ENCODE measurements at regions not wholly inside any gene's neighbourhood (a gene's known extent, or its start where the extent isn't known, plus 50 kb on each side); places are given as distances from the start of the nearest gene placed in this dataset.

DNA sequence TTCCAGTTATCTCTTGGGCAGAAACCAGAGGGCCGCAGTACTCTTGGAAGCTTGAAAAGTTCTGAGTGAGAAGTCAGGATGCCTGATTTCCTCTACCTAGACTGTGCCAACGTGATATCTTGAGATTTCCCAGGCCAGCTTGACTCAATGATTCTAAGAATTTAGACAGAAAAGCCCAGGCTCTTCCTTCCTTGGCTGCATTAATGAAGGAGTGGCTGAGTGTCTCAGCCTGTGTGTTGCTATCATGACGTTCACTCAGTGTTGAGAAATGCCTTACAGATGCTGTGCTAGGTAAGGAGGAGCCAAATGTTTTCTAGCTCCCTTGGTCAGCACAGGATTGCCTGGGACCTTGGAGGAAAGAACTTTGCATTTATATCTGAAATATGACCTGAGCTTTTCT is 454.1 kb upstream of the USP24 start:
- no peaks in the 10 kb centered on the region for H3K79me2 ChIP-seq (ENCODE audit: insufficient read depth, low read length)
- H3F3A ChIP-seq (ENCODE audit: insufficient read depth, low read length), result no peaks in the 10 kb centered on the region
- no peaks in the 10 kb centered on the region for H3K9me3 ChIP-seq (ENCODE audit: low read length)
- H3K27me3 ChIP-seq (ENCODE audit: insufficient read depth, low read length), result no peaks in the 10 kb centered on the region
- TF ChIP-seq, protein P1, sequence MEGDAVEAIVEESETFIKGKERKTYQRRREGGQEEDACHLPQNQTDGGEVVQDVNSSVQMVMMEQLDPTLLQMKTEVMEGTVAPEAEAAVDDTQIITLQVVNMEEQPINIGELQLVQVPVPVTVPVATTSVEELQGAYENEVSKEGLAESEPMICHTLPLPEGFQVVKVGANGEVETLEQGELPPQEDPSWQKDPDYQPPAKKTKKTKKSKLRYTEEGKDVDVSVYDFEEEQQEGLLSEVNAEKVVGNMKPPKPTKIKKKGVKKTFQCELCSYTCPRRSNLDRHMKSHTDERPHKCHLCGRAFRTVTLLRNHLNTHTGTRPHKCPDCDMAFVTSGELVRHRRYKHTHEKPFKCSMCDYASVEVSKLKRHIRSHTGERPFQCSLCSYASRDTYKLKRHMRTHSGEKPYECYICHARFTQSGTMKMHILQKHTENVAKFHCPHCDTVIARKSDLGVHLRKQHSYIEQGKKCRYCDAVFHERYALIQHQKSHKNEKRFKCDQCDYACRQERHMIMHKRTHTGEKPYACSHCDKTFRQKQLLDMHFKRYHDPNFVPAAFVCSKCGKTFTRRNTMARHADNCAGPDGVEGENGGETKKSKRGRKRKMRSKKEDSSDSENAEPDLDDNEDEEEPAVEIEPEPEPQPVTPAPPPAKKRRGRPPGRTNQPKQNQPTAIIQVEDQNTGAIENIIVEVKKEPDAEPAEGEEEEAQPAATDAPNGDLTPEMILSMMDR (IDR thresholded peaks at IDR 0.05; ENCODE audit: low read length), result no peak
- no peak for TF ChIP-seq EZH2 (IDR thresholded peaks at IDR 0.05; ENCODE audit: borderline replicate concordance, low read length)
- H3K9me2 ChIP-seq (ENCODE audit: low read depth, low read length), result no peaks in the 10 kb centered on the region
- no peak overlapping the region for H3K9ac ChIP-seq (ENCODE audit: low read length)
- H3K4me1 ChIP-seq (ENCODE audit: insufficient read depth, low read length, severe bottlenecking), result no peaks in the 10 kb centered on the region
- no peak overlapping the region for H3K4me3 ChIP-seq (ENCODE audit: low read depth, low read length, poor library complexity, severe bottlenecking)
- no peaks in the 10 kb centered on the region for H3K36me3 ChIP-seq (ENCODE audit: insufficient read depth, low read length)
- H3K27ac ChIP-seq (ENCODE audit: low read depth, low read length, poor library complexity, severe bottlenecking), result no peak overlapping the region
- no peaks in the 10 kb centered on the region for H4K20me1 ChIP-seq (ENCODE audit: insufficient read depth, low read length)
- no peak overlapping the region for H3K4me2 ChIP-seq (ENCODE audit: low read length)
- no peak overlapping the region for H2AFZ ChIP-seq (ENCODE audit: low read length)

DNA sequence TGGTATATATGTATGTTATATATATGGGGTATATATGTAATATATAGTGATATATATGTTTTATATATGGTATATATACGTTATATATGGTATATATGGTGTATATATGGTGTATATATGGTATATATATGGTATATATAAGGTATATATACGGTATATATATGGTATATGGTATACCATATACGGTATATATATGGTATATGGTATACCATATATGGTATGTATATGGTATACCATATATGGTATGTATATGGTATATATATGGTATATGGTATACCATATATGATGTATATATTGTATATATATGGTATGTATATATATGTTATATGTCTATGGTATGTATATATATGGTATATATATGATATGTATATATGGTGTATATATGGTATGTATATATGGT is 447.7 kb upstream of the USP24 start:
- Histone ChIP-seq H3F3A (ENCODE audit: insufficient read depth, low read length) (no peaks in the 10 kb centered on the region), H3K4me2 (ENCODE audit: low read length) (no peak overlapping the region), H3K79me2 (ENCODE audit: insufficient read depth, low read length) (no peaks in the 10 kb centered on the region), H3K4me1 (ENCODE audit: insufficient read depth, low read length, severe bottlenecking) (no peaks in the 10 kb centered on the region), H3K9me2 (ENCODE audit: low read depth, low read length) (no peaks in the 10 kb centered on the region), H3K9me3 (ENCODE audit: low read length) (no peaks in the 10 kb centered on the region), H3K36me3 (ENCODE audit: insufficient read depth, low read length) (no peaks in the 10 kb centered on the region), H3K27ac (ENCODE audit: low read depth, low read length, poor library complexity, severe bottlenecking) (no peak overlapping the region), H3K4me3 (ENCODE audit: low read depth, low read length, poor library complexity, severe bottlenecking) (no peak overlapping the region), H2AFZ (ENCODE audit: low read length) (no peak overlapping the region), H3K9ac (ENCODE audit: low read length) (no peak overlapping the region), H4K20me1 (ENCODE audit: insufficient read depth, low read length) (no peaks in the 10 kb centered on the region), H3K27me3 (ENCODE audit: insufficient read depth, low read length) (no peaks in the 10 kb centered on the region)
- TF ChIP-seq, protein P1 (IDR thresholded peaks at IDR 0.05; ENCODE audit: low read length), result no peak
- TF ChIP-seq EZH2 (IDR thresholded peaks at IDR 0.05; ENCODE audit: borderline replicate concordance, low read length), result no peak

DNA sequence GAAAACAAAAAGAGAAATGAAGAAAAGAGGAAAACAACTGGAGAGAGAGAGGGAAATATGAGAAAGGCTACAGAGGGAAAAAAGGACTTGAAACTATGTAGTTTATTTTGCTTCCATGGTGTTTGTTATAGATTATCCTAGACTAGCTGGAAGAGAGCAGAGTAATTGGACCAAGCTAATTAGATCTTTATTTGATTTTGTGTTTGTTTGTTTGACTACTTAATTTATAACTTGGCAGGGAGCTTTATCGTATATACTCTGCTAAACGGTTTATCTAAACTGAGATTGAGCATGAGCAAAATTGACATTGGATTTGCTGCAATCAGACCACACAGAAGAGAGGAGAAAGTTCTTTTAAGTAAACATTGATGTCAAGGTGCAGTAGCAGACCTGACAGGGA is 443.8 kb upstream of the USP24 start:
- H3F3A ChIP-seq (ENCODE audit: insufficient read depth, low read length), result no peaks in the 10 kb centered on the region
- no peak overlapping the region for H3K27ac ChIP-seq (ENCODE audit: low read depth, low read length, poor library complexity, severe bottlenecking)
- no peaks in the 10 kb centered on the region for H3K9me3 ChIP-seq (ENCODE audit: low read length)
- no peaks in the 10 kb centered on the region for H3K36me3 ChIP-seq (ENCODE audit: insufficient read depth, low read length)
- no peaks in the 10 kb centered on the region for H4K20me1 ChIP-seq (ENCODE audit: insufficient read depth, low read length)
- no peaks in the 10 kb centered on the region for H3K9me2 ChIP-seq (ENCODE audit: low read depth, low read length)
- H2AFZ ChIP-seq (ENCODE audit: low read length), result no peak overlapping the region
- H3K4me3 ChIP-seq (ENCODE audit: low read depth, low read length, poor library complexity, severe bottlenecking), result no peak overlapping the region
- TF ChIP-seq EZH2 (IDR thresholded peaks at IDR 0.05; ENCODE audit: borderline replicate concordance, low read length), result no peak
- no peaks in the 10 kb centered on the region for H3K79me2 ChIP-seq (ENCODE audit: insufficient read depth, low read length)
- no peak overlapping the region for H3K4me2 ChIP-seq (ENCODE audit: low read length)
- H3K4me1 ChIP-seq (ENCODE audit: insufficient read depth, low read length, severe bottlenecking), result no peaks in the 10 kb centered on the region
- H3K27me3 ChIP-seq (ENCODE audit: insufficient read depth, low read length), result no peaks in the 10 kb centered on the region
- H3K9ac ChIP-seq (ENCODE audit: low read length), result no peak overlapping the region

DNA sequence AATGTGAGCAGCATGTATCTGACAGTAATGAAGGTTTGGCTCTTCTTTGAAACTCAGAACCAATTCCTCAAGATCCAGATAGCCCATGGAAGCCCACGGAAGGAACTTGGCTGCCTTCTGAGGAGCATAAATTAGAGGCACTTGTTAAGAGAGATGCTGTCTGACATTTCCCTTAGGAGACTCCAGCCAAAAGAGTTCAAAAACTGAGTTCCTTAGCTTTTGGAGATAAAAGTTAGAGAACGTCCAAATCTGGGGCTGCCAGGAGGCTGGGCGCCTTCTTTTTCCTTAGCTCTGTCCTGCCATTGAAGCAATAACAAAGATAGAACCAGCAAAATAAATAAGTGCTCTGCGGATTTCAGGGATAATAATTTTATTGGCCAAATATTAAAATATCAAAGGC is 439.6 kb upstream of the USP24 start:
- Histone ChIP-seq H3K27ac (ENCODE audit: low read depth, low read length, poor library complexity, severe bottlenecking) (no peak overlapping the region), H3K9me3 (ENCODE audit: low read length) (no peaks in the 10 kb centered on the region), H3K4me2 (ENCODE audit: low read length) (no peak overlapping the region), H4K20me1 (ENCODE audit: insufficient read depth, low read length) (no peaks in the 10 kb centered on the region), H3K9me2 (ENCODE audit: low read depth, low read length) (no peaks in the 10 kb centered on the region), H3K4me3 (ENCODE audit: low read depth, low read length, poor library complexity, severe bottlenecking) (no peak overlapping the region), H3K79me2 (ENCODE audit: insufficient read depth, low read length) (no peaks in the 10 kb centered on the region), H3K36me3 (ENCODE audit: insufficient read depth, low read length) (no peaks in the 10 kb centered on the region), H3K27me3 (ENCODE audit: insufficient read depth, low read length) (no peaks in the 10 kb centered on the region), H2AFZ (ENCODE audit: low read length) (no peak overlapping the region), H3F3A (ENCODE audit: insufficient read depth, low read length) (no peaks in the 10 kb centered on the region), H3K4me1 (ENCODE audit: insufficient read depth, low read length, severe bottlenecking) (no peaks in the 10 kb centered on the region), H3K9ac (ENCODE audit: low read length) (no peak overlapping the region)
- TF ChIP-seq, protein P1 (IDR thresholded peaks at IDR 0.05; ENCODE audit: low read length), result no peak
- no peak for TF ChIP-seq EZH2 (IDR thresholded peaks at IDR 0.05; ENCODE audit: borderline replicate concordance, low read length)
